ENCODE measurements at regions not wholly inside any gene's neighbourhood (a gene's known extent, or its start where the extent isn't known, plus 50 kb on each side); places are given as distances from the start of the nearest gene placed in this dataset.
"Not testable (repeated sequence)": the region's sequence is repeated elsewhere in the genome, so short reads cannot be mapped to it uniquely, and the experiment has no call there.

GRCh38 chr15:31709479-31709878, 320.8 kb upstream of the CHRNA7 start:
- TF ChIP-seq CTCF (IDR thresholded peaks at IDR 0.05; ENCODE audit: insufficient read depth, low read depth, low read length); EZH2 (IDR thresholded peaks at IDR 0.05; ENCODE audit: insufficient read depth, low read length): not testable (repeated sequence)
